ENCODE measurements at regions not wholly inside any gene's neighbourhood (a gene's known extent, or its start where the extent isn't known, plus 50 kb on each side); places are given as distances from the start of the nearest gene placed in this dataset.

DNA sequence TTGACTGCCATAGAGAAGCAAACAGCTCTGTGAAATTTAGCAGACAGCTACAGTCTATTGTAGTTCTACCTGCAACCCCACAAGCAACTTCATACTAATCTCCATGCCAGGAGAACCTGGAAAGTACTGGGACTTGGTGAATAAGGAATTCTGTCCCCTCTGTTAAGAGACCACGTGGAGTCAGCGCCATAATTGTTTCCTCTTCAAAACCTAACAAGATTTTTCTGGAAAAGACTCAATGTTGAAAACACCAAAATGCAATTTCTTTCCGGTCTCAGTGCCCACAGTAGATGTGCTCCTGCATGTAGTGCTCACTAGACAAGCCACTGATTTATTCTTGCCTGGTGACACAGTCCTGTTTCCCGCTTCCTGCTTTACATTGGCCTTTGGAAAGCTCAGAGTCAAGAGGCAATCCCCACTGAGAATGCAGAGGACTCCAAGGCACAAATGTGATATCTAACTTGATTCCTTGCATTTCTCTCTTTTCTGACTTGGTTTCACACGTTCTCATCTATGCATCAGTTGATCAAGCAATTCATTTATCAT is 268.3 kb downstream of the HIVEP2 start:
- TF ChIP-seq, protein P1, sequence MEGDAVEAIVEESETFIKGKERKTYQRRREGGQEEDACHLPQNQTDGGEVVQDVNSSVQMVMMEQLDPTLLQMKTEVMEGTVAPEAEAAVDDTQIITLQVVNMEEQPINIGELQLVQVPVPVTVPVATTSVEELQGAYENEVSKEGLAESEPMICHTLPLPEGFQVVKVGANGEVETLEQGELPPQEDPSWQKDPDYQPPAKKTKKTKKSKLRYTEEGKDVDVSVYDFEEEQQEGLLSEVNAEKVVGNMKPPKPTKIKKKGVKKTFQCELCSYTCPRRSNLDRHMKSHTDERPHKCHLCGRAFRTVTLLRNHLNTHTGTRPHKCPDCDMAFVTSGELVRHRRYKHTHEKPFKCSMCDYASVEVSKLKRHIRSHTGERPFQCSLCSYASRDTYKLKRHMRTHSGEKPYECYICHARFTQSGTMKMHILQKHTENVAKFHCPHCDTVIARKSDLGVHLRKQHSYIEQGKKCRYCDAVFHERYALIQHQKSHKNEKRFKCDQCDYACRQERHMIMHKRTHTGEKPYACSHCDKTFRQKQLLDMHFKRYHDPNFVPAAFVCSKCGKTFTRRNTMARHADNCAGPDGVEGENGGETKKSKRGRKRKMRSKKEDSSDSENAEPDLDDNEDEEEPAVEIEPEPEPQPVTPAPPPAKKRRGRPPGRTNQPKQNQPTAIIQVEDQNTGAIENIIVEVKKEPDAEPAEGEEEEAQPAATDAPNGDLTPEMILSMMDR (IDR thresholded peaks at IDR 0.05; ENCODE audit: insufficient read depth, missing control alignments): no peak
- FAIRE-seq: no peak
- no peak for DNase-seq (ENCODE audit: insufficient read length, low spot score)

DNA sequence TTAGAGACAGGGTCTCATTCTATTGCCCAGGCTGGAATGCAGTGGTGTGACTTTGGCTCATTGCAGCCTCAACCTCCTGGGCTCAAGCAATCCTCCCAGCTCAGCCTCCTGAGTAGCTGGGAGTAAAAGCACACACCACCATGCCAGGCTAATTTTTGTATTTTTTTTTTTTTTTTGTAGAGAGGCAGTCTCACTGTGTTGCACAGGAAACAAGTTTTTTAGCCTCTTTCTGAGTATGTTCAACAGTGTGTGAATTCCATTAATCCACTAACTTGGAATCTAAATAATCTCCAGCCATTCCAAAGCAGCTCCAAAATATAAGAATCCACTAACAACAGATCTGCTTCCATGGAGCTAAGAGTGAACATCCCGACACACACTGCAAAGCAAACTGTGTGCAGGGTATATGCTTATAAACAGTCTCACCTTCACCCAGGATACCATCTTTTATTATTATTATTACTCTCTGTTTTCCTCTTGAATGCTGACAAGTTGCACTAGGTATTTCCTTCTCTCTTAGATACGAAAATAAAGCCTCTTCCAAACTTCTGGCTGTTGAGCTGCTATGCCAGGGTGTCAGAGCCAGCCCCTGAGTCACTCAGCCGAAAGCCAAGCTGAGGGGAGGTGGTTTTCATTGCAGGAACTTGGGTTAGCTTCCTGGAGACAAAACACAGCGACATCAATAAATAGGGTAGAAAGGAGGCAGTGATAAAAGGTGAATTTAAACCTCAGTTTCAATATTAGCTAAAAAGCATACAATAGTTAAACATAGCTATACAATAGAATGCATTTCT is 264.9 kb downstream of the HIVEP2 start:
- DNase-seq (ENCODE audit: insufficient read length, low spot score) (no peak), FAIRE-seq (no peak)
- TF ChIP-seq, protein P1 (IDR thresholded peaks at IDR 0.05; ENCODE audit: insufficient read depth, missing control alignments): no peak

DNA sequence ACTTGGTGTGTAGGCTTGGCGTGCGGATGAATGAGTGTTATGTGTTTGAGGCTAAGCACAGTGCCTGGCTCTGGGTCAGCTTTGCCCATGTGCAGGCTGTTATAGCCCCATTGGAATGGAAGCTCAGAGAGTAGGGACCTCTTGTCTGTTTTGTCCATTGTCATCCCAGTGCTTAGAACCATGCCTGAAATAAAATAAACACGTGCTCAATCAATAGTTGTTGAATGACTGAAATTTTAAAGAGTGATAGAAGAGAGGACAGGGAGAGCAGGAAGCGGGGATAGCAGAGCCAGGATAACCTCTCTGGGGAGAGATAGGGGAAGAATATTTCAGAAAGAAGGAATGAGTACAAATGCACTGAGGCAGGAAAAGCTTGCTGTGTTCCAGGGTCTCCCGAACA is 263.9 kb downstream of the HIVEP2 start:
- FAIRE-seq: no peak

DNA sequence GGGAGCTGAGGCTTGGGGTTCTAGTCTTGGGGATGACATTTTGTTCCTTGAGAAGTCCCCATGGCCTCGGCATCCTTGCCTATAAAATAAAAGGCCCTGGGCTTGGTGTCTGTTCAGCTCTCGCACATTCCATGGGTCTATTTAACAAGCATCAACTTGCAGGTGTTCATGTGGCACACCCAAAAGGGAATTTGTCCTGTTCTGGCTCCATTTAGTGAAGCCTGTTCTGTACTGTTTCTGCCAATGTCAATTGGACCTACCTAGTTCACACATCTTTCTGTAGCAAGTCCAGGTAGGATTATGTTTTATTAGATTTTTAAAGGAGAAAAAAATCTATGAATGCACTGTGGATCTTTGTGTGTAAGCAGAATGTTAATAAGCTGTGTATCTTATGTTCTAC is 262.0 kb downstream of the HIVEP2 start:
- FAIRE-seq: no peak
- no peak for DNase-seq (ENCODE audit: insufficient read length, low spot score)
- TF ChIP-seq, protein P1 (IDR thresholded peaks at IDR 0.05; ENCODE audit: insufficient read depth, missing control alignments): no peak

More for the DNA sequence above, 263.9 kb downstream of the HIVEP2 start:
- no peak for DNase-seq (ENCODE audit: insufficient read length, low spot score)
- TF ChIP-seq, protein P1 (IDR thresholded peaks at IDR 0.05; ENCODE audit: insufficient read depth, missing control alignments): no peak

DNA sequence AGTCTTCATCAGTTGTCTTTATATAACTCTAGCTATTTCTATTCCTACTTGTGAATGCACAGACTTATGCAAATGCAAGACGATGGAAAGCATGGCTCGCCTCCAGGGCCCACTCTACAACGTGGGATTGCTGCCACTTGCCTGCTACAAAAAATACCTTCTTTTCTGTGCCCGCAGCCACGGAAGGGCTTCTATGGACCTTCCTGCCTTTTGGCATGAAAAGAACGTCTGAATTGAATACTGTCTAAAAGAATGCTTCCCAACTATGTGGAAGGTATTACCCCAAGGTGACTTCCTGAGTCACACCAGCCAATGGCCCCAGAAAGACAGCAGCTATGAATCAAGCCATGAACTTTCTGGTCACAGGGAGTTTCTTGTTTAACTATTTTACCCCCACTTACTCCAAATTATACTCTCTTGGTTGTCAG is 261.2 kb downstream of the HIVEP2 start:
- FAIRE-seq: no peak

DNA sequence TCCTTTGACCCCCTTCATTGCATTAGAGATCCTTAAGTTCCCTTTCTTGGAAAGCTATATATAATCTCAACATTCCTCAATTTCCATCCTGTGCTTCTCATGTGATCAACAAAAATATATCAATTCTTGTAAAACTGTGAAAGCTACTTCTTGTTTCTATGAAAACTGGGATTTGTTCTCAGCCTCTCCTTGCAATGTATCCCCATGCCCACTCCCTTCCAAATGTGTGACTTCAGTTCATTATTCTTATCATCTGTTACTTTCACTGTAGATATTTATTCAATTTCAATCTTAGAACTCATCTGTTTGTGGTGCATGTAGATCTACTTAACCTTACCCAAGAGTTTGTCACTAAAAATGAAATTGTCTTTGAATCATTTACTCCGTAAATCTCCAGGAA is 260.6 kb downstream of the HIVEP2 start:
- FAIRE-seq (no peak), DNase-seq (ENCODE audit: insufficient read length, low spot score) (no peak)
- TF ChIP-seq, protein P1 (IDR thresholded peaks at IDR 0.05; ENCODE audit: insufficient read depth, missing control alignments): no peak

More for the DNA sequence above, 261.2 kb downstream of the HIVEP2 start:
- TF ChIP-seq, protein P1 (IDR thresholded peaks at IDR 0.05; ENCODE audit: insufficient read depth, missing control alignments): no peak
- DNase-seq (ENCODE audit: insufficient read length, low spot score): no peak
